Testis (tissue), 2 donors: ENCODE measurements at regions not wholly inside any gene's neighbourhood (a gene's known extent, or its start where the extent isn't known, plus 50 kb on each side); places are given as distances from the start of the nearest gene placed in this dataset.

Source experiments
- POLR2A ChIP-seq: fragments of 450-650 bp; IDR thresholded peaks from one replicate; pipeline ENCODE4 v1.6.1; 2017; ENCODE audit warnings: antibody characterized with exemption, mild to moderate bottlenecking, moderate library complexity
- TF ChIP-seq, protein P1 (sequence below), 3 experiments: fragments of 450-650 bp in 2 of 3; fragments of 200-600 bp in 1 of 3; sonication (generic) in 1 of 3; IDR thresholded peaks; one replicate each; pipeline ENCODE4 v1.5.1; 2016 to 2019; ENCODE audit warnings: antibody characterized with exemption in 3 of 3, mild to moderate bottlenecking in 2 of 3, moderate library complexity in 1 of 3

DNA sequence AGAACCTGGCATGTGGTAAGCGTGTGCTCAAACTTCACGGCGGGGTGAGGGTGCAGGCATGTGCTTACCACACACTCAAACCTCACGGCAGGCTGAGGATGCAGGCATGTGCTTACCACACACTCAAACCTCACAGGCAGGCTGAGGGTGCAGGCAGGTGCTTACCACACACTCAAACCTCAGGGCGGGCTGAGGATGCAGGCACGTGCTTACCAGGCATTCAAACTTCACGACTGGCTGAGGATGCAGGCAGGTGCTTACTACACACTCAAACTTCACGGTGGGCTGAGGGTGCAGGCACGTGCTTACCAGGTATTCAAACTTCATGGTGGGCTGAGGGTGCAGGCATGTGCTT is 105.0 kb upstream of the ALKAL2 start:
- TF ChIP-seq, protein P1, sequence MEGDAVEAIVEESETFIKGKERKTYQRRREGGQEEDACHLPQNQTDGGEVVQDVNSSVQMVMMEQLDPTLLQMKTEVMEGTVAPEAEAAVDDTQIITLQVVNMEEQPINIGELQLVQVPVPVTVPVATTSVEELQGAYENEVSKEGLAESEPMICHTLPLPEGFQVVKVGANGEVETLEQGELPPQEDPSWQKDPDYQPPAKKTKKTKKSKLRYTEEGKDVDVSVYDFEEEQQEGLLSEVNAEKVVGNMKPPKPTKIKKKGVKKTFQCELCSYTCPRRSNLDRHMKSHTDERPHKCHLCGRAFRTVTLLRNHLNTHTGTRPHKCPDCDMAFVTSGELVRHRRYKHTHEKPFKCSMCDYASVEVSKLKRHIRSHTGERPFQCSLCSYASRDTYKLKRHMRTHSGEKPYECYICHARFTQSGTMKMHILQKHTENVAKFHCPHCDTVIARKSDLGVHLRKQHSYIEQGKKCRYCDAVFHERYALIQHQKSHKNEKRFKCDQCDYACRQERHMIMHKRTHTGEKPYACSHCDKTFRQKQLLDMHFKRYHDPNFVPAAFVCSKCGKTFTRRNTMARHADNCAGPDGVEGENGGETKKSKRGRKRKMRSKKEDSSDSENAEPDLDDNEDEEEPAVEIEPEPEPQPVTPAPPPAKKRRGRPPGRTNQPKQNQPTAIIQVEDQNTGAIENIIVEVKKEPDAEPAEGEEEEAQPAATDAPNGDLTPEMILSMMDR (IDR thresholded peaks at IDR 0.05): no peak
- TF ChIP-seq POLR2A: no peak
